Gastrocnemius medialis (tissue), 4 donors: ENCODE measurements at regions not wholly inside any gene's neighbourhood (a gene's known extent, or its start where the extent isn't known, plus 50 kb on each side); places are given as distances from the start of the nearest gene placed in this dataset.

ENCODE experiments used
- ATAC-seq, 2 donors: fragments of 150-250 bp; one replicate each; pipeline ENCODE4 v1.9.1; 2016
- DNase-seq, 2 donors: peaks; one replicate each; pipeline ENCODE4 v3.0.0-alpha.2; 2019
- H3K27ac ChIP-seq, 4 donors: fragments of 200-600 bp; sonication (generic); 1 replicate in 1 of 4; 2 replicates in 3 of 4; pipeline ENCODE4 v1.5.1; 2016 to 2018; ENCODE audit warnings: mild to moderate bottlenecking in 2 of 4, moderate library complexity in 1 of 4
- H3K27me3 ChIP-seq, 3 donors: fragments of 200-600 bp; sonication (generic) in 2 of 3; 1 replicate in 1 of 3; 2 replicates in 2 of 3; pipeline versions ENCODE4 v1.5.1 to v1.6.0; 2016 to 2019; ENCODE audit warnings: mild to moderate bottlenecking in 1 of 3, moderate library complexity in 1 of 3
- H3K36me3 ChIP-seq, 2 donors: fragments of 200-600 bp; sonication (generic) in 1 of 2; one replicate each; pipeline ENCODE4 v1.5.1; 2017 to 2018
- H3K4me1 ChIP-seq, 2 donors: fragments of 200-600 bp; sonication (generic) in 1 of 2; one replicate each; pipeline ENCODE4 v1.5.1; 2016 to 2017; ENCODE audit warnings: mild to moderate bottlenecking in 2 of 2
- H3K4me3 ChIP-seq, 4 donors: fragments of 200-600 bp; sonication (generic) in 3 of 4; 1 replicate in 1 of 4; 2 replicates in 3 of 4; pipeline ENCODE4 v1.5.1; 2016 to 2019; ENCODE audit warnings: mild to moderate bottlenecking in 2 of 4
- H3K9me3 ChIP-seq, 3 donors: fragments of 200-600 bp; sonication (generic) in 2 of 3; 1 replicate in 1 of 3; 2 replicates in 2 of 3; pipeline ENCODE4 v1.5.1; 2016 to 2019
- POLR2A ChIP-seq, 2 donors: fragments of 450-650 bp; IDR thresholded peaks; one replicate each; pipeline ENCODE4 v1.6.1; 2017; ENCODE audit warnings: antibody characterized with exemption in 2 of 2, mild to moderate bottlenecking in 2 of 2, moderate library complexity in 2 of 2
- in situ Hi-C, 4 donors: fragments of 200-750 bp; cut with MboI; loops; one replicate each; pipeline versions ENCODE4 v1.15.0 to v1.8.0; 2017; ENCODE audit warnings: low sequenced_read_pairs in 4 of 4
- intact Hi-C: fragments of 100-400 bp; cut with DNase I; formaldehyde crosslinking; loops from one replicate; pipeline ENCODE4 v1.15.1; 2023; ENCODE audit warnings: low total_unique reads
- TF ChIP-seq, protein P1 (sequence below), 5 experiments: fragments of 450-650 bp in 3 of 5; fragments of 200-600 bp in 2 of 5; sonication (generic) in 2 of 5; IDR thresholded peaks in 4 of 5; conservative IDR thresholded peaks in 1 of 5; 1 replicate in 4 of 5; 2 replicates in 1 of 5; pipeline ENCODE4 v1.5.1; 2016 to 2019; ENCODE audit warnings: antibody characterized with exemption in 5 of 5, mild to moderate bottlenecking in 3 of 5, moderate library complexity in 3 of 5

DNA sequence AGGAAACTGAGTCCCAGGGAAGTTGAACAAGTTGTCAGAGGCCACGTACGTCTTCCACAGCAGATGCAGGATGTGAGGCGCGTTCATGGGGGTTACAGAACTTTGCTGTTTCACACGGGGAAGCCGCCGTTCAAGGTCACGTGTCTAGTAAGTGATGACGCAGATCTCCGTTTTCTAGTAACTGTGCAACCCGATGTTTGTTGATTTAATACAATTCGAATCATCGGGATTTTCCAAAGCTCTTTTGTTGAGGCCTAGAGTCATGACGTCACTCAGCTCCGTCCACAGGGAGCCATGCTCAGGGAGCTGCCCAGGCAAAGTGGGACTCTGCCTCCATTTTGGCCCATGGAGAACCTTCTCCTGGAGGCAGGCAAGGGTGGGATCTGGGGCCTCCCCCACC lies 1121.8 kb downstream of the TBC1D22A start:
- H3K4me3 ChIP-seq: no peak overlapping the region
- in situ Hi-C loops: no loop called here
- no peak for ATAC-seq
- H3K36me3 ChIP-seq: no peaks in the 10 kb centered on the region
- TF ChIP-seq, protein P1, sequence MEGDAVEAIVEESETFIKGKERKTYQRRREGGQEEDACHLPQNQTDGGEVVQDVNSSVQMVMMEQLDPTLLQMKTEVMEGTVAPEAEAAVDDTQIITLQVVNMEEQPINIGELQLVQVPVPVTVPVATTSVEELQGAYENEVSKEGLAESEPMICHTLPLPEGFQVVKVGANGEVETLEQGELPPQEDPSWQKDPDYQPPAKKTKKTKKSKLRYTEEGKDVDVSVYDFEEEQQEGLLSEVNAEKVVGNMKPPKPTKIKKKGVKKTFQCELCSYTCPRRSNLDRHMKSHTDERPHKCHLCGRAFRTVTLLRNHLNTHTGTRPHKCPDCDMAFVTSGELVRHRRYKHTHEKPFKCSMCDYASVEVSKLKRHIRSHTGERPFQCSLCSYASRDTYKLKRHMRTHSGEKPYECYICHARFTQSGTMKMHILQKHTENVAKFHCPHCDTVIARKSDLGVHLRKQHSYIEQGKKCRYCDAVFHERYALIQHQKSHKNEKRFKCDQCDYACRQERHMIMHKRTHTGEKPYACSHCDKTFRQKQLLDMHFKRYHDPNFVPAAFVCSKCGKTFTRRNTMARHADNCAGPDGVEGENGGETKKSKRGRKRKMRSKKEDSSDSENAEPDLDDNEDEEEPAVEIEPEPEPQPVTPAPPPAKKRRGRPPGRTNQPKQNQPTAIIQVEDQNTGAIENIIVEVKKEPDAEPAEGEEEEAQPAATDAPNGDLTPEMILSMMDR (IDR thresholded peaks at IDR 0.05 in 4 of 5, conservative IDR thresholded peaks at IDR 0.05 in 1 of 5): no peak
- no peak for TF ChIP-seq POLR2A (IDR thresholded peaks at IDR 0.05)
- H3K27me3 ChIP-seq: peaks cover 0 to 2% (median 0%) of the 10 kb centered on the region in 3 donors
- no peaks in the 10 kb centered on the region for H3K9me3 ChIP-seq
- DNase-seq: no peak
- intact Hi-C loops: no loop called here
- H3K27ac ChIP-seq: no peak overlapping the region
- no peaks in the 10 kb centered on the region for H3K4me1 ChIP-seq

DNA sequence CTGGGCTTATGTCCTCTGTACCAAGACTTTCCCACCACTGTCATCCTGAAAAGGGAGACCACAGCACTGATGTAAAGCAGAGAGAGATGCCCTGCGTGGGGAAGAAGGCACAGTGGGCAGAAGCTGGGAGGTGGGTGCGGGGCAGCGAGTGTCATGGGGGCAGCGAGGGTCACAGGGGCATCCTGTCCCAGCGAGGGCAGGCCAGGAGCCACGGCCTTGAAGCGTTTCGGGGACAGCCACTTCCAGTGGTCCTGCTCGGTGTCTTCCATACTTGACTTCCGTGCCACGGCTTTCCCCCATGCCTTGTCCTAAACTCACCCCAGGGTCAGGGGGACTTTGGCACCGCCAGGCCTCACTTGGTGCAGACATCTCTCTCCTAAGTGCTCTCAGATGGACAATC lies 1121.3 kb downstream of the TBC1D22A start:
- TF ChIP-seq, protein P1 (IDR thresholded peaks at IDR 0.05 in 4 of 5, conservative IDR thresholded peaks at IDR 0.05 in 1 of 5): no peak
- TF ChIP-seq POLR2A (IDR thresholded peaks at IDR 0.05): no peak
- Histone ChIP-seq H3K4me3 (no peak overlapping the region), H3K4me1 (no peaks in the 10 kb centered on the region), H3K9me3 (no peaks in the 10 kb centered on the region), H3K27ac (no peak overlapping the region), H3K27me3 (peaks cover 0 to 2% (median 0%) of the 10 kb centered on the region in 3 donors), H3K36me3 (no peaks in the 10 kb centered on the region)
- DNase-seq (no peak), ATAC-seq (no peak)
- in situ Hi-C loops: no loop called here
- intact Hi-C loops: no loop called here

DNA sequence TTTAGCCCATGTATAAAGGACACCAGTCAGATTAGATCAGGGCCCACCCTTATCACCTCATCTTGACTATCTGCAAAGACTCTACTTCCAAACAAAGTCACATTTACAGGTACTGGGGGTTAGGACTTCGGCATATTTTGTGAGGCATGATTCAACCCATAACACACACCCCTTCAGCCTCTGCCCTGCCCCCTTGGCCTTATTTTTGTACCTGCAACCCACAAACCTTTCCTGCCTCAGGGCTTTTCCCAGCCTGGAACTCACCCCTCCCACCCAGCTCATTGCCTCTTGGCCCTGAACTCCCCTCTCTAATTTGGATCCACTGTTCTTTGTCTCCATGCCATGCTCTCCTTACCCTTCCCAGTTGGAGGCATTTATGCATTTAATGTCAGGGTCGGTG lies 1116.9 kb downstream of the TBC1D22A start:
- Histone ChIP-seq H3K4me3 (no peak overlapping the region), H3K27ac (no peak overlapping the region), H3K4me1 (no peaks in the 10 kb centered on the region), H3K36me3 (no peaks in the 10 kb centered on the region), H3K27me3 (peaks cover 0 to 7% (median 0%) of the 10 kb centered on the region in 3 donors), H3K9me3 (no peaks in the 10 kb centered on the region)
- in situ Hi-C loops: no loop called here
- DNase-seq: no peak
- no peak for ATAC-seq
- no peak for TF ChIP-seq POLR2A (IDR thresholded peaks at IDR 0.05)
- TF ChIP-seq, protein P1 (IDR thresholded peaks at IDR 0.05 in 4 of 5, conservative IDR thresholded peaks at IDR 0.05 in 1 of 5): no peak
- intact Hi-C loops: no loop called here

DNA sequence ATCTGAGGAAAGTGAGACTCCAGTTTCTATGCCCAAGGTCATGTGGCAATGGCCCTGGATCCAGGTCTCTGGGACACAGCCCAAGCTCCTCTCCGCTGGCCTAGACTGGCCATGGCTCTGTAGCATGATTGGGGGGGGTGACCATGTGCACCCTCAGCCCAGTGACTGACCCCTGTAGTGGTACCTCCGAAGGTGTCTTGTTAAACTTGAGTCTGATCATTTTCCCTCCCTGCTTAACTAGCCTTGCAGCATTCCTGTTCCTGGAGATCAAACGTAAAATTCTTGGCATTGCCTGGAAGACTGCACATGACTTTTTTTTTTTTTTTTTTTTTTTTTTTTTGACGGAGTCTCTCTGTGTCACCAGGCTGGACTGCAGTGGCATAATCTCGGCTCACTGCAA lies 1116.0 kb downstream of the TBC1D22A start:
- Histone ChIP-seq H3K4me3 (no peak overlapping the region), H3K4me1 (no peaks in the 10 kb centered on the region), H3K27ac (no peak overlapping the region), H3K36me3 (no peaks in the 10 kb centered on the region), H3K9me3 (no peaks in the 10 kb centered on the region), H3K27me3 (peaks cover 0 to 7% (median 0%) of the 10 kb centered on the region in 3 donors)
- no peak for TF ChIP-seq POLR2A (IDR thresholded peaks at IDR 0.05)
- TF ChIP-seq, protein P1 (IDR thresholded peaks at IDR 0.05 in 4 of 5, conservative IDR thresholded peaks at IDR 0.05 in 1 of 5): no peak
- no peak for DNase-seq
- ATAC-seq: no peak
- intact Hi-C loops (no loop called here), in situ Hi-C loops (no loop called here)
